ENCODE measurements at regions not wholly inside any gene's neighbourhood (a gene's known extent, or its start where the extent isn't known, plus 50 kb on each side); places are given as distances from the start of the nearest gene placed in this dataset.
"Not testable (repeated sequence)": the region's sequence is repeated elsewhere in the genome, so short reads cannot be mapped to it uniquely, and the experiment has no call there.

DNA sequence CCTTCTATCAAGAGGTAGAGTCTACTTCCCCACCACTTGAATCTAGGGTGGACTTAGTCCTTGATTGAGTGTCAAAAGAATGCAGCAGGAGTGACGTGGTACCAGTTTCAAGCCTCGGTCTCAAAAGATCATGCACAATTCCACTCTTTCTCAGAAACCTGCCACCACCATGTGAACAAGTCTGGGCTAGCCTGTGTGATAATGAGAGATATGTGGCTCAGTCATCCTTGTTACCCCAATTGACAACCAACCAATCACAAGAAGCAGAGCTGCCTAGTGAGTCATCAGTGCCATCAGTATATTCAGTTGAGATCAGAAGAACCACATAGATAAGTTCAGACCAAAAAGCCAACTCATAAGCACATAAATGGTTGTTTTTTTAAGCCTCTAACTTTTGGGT lies 374.5 kb downstream of the IL20RB start:
- DNase-seq, result no peak
- no peaks in the 10 kb centered on the region for H3K36me3 Mint-ChIP-seq (ENCODE audit: unreplicated experiment)
- H3K4me3 Mint-ChIP-seq (ENCODE audit: unreplicated experiment), result no peak overlapping the region
- no peaks in the 10 kb centered on the region for H3K9me3 Mint-ChIP-seq (ENCODE audit: unreplicated experiment)
- TF ChIP-seq, protein P1, sequence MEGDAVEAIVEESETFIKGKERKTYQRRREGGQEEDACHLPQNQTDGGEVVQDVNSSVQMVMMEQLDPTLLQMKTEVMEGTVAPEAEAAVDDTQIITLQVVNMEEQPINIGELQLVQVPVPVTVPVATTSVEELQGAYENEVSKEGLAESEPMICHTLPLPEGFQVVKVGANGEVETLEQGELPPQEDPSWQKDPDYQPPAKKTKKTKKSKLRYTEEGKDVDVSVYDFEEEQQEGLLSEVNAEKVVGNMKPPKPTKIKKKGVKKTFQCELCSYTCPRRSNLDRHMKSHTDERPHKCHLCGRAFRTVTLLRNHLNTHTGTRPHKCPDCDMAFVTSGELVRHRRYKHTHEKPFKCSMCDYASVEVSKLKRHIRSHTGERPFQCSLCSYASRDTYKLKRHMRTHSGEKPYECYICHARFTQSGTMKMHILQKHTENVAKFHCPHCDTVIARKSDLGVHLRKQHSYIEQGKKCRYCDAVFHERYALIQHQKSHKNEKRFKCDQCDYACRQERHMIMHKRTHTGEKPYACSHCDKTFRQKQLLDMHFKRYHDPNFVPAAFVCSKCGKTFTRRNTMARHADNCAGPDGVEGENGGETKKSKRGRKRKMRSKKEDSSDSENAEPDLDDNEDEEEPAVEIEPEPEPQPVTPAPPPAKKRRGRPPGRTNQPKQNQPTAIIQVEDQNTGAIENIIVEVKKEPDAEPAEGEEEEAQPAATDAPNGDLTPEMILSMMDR (IDR thresholded peaks at IDR 0.05; ENCODE audit: partially characterized antibody, unreplicated experiment), result no peak
- no peaks in the 10 kb centered on the region for H3K27me3 Mint-ChIP-seq (ENCODE audit: unreplicated experiment)
- H3K4me1 Mint-ChIP-seq (ENCODE audit: low read depth, unreplicated experiment), result peaks cover 4% of the 10 kb centered on the region
- H3K27ac Mint-ChIP-seq (ENCODE audit: unreplicated experiment), result no peak overlapping the region

- Mint-ChIP-seq H3K4me3 (ENCODE audit: unreplicated experiment) (no peak overlapping the region), H3K36me3 (ENCODE audit: unreplicated experiment) (peaks cover 17% of the 10 kb centered on the region), H3K4me1 (ENCODE audit: low read depth, unreplicated experiment) (peaks cover 4% of the 10 kb centered on the region), H3K27me3 (ENCODE audit: unreplicated experiment) (no peaks in the 10 kb centered on the region), H3K27ac (ENCODE audit: unreplicated experiment) (no peak overlapping the region), H3K9me3 (ENCODE audit: unreplicated experiment) (no peaks in the 10 kb centered on the region)
- TF ChIP-seq, protein P1 (IDR thresholded peaks at IDR 0.05; ENCODE audit: partially characterized antibody, unreplicated experiment), result no peak
- DNase-seq, result no peak
Observed at GRCh38 chr3:137335478-137335877, 377.7 kb downstream of the IL20RB start.

- DNase-seq; H3K27ac Mint-ChIP-seq (ENCODE audit: unreplicated experiment); H3K4me3 Mint-ChIP-seq (ENCODE audit: unreplicated experiment); H3K27me3 Mint-ChIP-seq (ENCODE audit: unreplicated experiment); H3K9me3 Mint-ChIP-seq (ENCODE audit: unreplicated experiment); H3K4me1 Mint-ChIP-seq (ENCODE audit: low read depth, unreplicated experiment): not testable (repeated sequence)
- peaks cover 17% of the 10 kb centered on the region for H3K36me3 Mint-ChIP-seq (ENCODE audit: unreplicated experiment)
Observed at GRCh38 chr3:137338400-137338799, 380.6 kb downstream of the IL20RB start.

DNA sequence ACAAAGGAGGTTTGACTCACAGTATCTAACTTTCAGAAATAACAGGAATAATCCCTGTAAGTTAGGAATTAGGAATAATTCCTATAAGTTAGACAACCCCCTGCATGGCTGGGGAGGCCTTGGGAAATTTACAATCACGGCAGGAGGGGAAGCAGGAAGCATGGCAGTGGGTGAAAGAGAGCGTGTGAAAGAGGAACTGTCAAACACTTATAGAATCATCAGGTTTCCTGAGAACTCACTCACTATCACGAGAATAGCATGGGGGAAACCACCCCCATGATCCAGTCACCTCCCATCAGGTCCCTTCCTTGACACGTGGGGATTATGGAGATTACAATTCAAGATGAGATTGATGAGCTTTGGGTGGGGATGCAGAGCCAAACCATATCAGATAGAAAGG lies 385.5 kb downstream of the IL20RB start:
- TF ChIP-seq, protein P1 (IDR thresholded peaks at IDR 0.05; ENCODE audit: partially characterized antibody, unreplicated experiment), result no peak
- DNase-seq, result no peak
- no peak overlapping the region for H3K4me3 Mint-ChIP-seq (ENCODE audit: unreplicated experiment)
- H3K27ac Mint-ChIP-seq (ENCODE audit: unreplicated experiment), result no peak overlapping the region
- H3K27me3 Mint-ChIP-seq (ENCODE audit: unreplicated experiment), result no peaks in the 10 kb centered on the region
- H3K9me3 Mint-ChIP-seq (ENCODE audit: unreplicated experiment), result no peaks in the 10 kb centered on the region
- H3K36me3 Mint-ChIP-seq (ENCODE audit: unreplicated experiment), result peaks cover 10% of the 10 kb centered on the region
- no peaks in the 10 kb centered on the region for H3K4me1 Mint-ChIP-seq (ENCODE audit: low read depth, unreplicated experiment)

DNA sequence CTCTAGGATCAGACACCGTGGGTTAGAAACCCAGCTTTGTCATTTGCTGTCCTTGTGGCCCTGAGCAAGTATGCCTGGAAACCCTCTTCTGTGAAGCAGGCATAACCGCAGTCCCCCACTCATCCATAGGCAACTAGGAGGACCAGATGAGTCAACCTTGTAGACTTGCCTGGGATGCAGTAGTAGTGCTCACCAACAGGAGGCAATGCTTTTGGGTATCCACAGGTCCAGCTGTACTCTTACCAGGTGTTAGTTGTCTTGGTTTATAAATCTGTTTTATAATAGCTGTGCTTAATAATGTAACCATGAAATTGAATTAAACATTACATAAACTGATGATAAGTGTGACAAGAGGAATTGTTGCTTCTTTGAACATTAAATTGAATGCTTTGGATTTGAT lies 389.3 kb downstream of the IL20RB start:
- DNase-seq, result no peak
- no peak overlapping the region for H3K4me3 Mint-ChIP-seq (ENCODE audit: unreplicated experiment)
- no peak overlapping the region for H3K27ac Mint-ChIP-seq (ENCODE audit: unreplicated experiment)
- TF ChIP-seq, protein P1 (IDR thresholded peaks at IDR 0.05; ENCODE audit: partially characterized antibody, unreplicated experiment), result peak; percentile 25
- no peaks in the 10 kb centered on the region for H3K9me3 Mint-ChIP-seq (ENCODE audit: unreplicated experiment)
- no peaks in the 10 kb centered on the region for H3K36me3 Mint-ChIP-seq (ENCODE audit: unreplicated experiment)
- no peaks in the 10 kb centered on the region for H3K27me3 Mint-ChIP-seq (ENCODE audit: unreplicated experiment)
- no peaks in the 10 kb centered on the region for H3K4me1 Mint-ChIP-seq (ENCODE audit: low read depth, unreplicated experiment)
